T1000 (cell line): ENCODE measurements at regions not wholly inside any gene's neighbourhood (a gene's known extent, or its start where the extent isn't known, plus 50 kb on each side); places are given as distances from the start of the nearest gene placed in this dataset.

Experiments
- DNase-seq: peaks from one replicate; lab custom pipeline; 2025; ENCODE audit warnings: mixed read lengths; lab: John Stamatoyannopoulos, UW

- no peak for DNase-seq
These were observed 393.8 kb downstream of the GADD45G start for GRCh38 chr9:89998633-89999032.

GRCh38 chr9:89999176-89999533 lies 394.3 kb downstream of the GADD45G start:
- no peak for DNase-seq

- DNase-seq = no peak
These were observed 394.9 kb downstream of the GADD45G start for GRCh38 chr9:89999534-90000370.

- no peak for DNase-seq
These were observed 396.1 kb downstream of the GADD45G start for GRCh38 chr9:90000925-90001324.

- DNase-seq = no peak
These were observed 396.9 kb downstream of the GADD45G start for GRCh38 chr9:90001747-90002146.

- DNase-seq = no peak
These were observed 397.8 kb downstream of the GADD45G start for GRCh38 chr9:90002397-90003271.

GRCh38 chr9:90005388-90005787 lies 400.6 kb downstream of the GADD45G start:
- DNase-seq = no peak

- no peak for DNase-seq
These were observed 403.0 kb downstream of the GADD45G start for GRCh38 chr9:90007516-90008440.

- no peak for DNase-seq
These were observed 404.6 kb downstream of the GADD45G start for GRCh38 chr9:90009447-90009846.

GRCh38 chr9:90010793-90011192 lies 406.0 kb downstream of the GADD45G start:
- DNase-seq = no peak

- DNase-seq = no peak
These were observed 408.1 kb downstream of the GADD45G start for GRCh38 chr9:90012949-90013348.

GRCh38 chr9:90013778-90014177 lies 409.0 kb downstream of the GADD45G start:
- DNase-seq = no peak

- no peak for DNase-seq
These were observed 409.6 kb downstream of the GADD45G start for GRCh38 chr9:90014421-90014820.

- no peak for DNase-seq
These were observed 411.5 kb downstream of the GADD45G start for GRCh38 chr9:90016272-90016671.

- DNase-seq = no peak
These were observed 412.9 kb downstream of the GADD45G start for GRCh38 chr9:90017679-90018078.

GRCh38 chr9:90018688-90019087 lies 413.9 kb downstream of the GADD45G start:
- DNase-seq = no peak

- no peak for DNase-seq
These were observed 414.8 kb downstream of the GADD45G start for GRCh38 chr9:90019626-90020025.

- no peak for DNase-seq
These were observed 415.6 kb downstream of the GADD45G start for GRCh38 chr9:90020276-90020871.

GRCh38 chr9:90021216-90021906 lies 416.5 kb downstream of the GADD45G start:
- no peak for DNase-seq

GRCh38 chr9:90022474-90022873 lies 417.7 kb downstream of the GADD45G start:
- no peak for DNase-seq

- no peak for DNase-seq
These were observed 419.0 kb downstream of the GADD45G start for GRCh38 chr9:90023861-90024260.
